RWPE1 (cell line): ENCODE measurements at regions not wholly inside any gene's neighbourhood (a gene's known extent, or its start where the extent isn't known, plus 50 kb on each side); places are given as distances from the start of the nearest gene placed in this dataset.

Experiments used
- CTCF ChIA-PET: fragments of 350-600 bp; sonication (Branson Sonifier 250); formaldehyde crosslinking; extraction: SDS; loops from one replicate; lab custom pipeline; 2021; lab: Yijun Ruan, JAX
- POLR2A ChIA-PET: fragments of 400-600 bp; formaldehyde crosslinking; extraction: SDS; loops from one replicate; lab custom pipeline; 2020; ENCODE audit warnings: antibody characterized with exemption; ENCODE audit not compliant: low non-redundant PET; lab: Yijun Ruan, JAX
- DNase-seq: peaks from one replicate; pipeline ENCODE4 v3.0.0; 2012; ENCODE audit warnings: low spot score
- H3K27ac ChIP-seq: fragments of 450-650 bp; 2 replicates; pipeline ENCODE4 v1.5.1; 2017
- CTCF ChIP-seq: fragments of 450-650 bp; conservative IDR thresholded peaks from 2 replicates; pipeline ENCODE4 v1.5.1; 2017; ENCODE audit warnings: low read depth, mild to moderate bottlenecking

DNA sequence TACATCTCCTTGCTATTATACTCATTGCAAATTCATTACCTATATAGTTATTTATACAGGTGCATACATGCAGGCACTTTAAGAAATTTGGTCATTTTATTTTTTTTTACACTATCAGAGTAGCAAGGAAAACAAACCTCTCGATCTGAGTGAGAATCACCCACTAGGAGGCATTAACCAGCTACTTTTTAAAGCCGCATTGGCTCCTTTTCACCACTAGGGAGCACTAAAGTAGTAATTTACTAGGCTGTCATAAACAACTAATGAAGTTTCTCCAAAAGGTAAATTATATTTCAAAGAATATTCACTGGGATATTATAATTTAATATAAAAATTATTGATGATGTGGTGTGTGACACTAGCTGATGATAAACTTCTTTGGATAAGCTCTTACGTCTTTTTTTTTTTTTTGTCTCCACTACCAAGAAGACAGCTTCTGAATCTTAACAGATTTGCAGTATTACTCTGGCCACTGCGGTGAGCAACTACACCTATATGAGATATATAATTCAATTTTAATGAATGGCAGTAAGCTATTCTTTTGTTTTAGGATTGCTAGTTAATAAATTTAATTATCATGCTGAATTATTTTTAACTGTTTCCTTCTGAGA, 101.9 kb downstream of the NOL4 start:
- POLR2A ChIA-PET, result no interaction called here
- TF ChIP-seq CTCF, result peak; percentile 79
- H3K27ac ChIP-seq, result no peak overlapping the region
- CTCF ChIA-PET, result interaction anchor here (0.7 to 1.0 kb wide), 5 partner anchors 14 to 665 kb away, joined by 3 read pairs; no protein-coding TSS in a partner anchor
- DNase-seq, result peak; percentile 16

DNA sequence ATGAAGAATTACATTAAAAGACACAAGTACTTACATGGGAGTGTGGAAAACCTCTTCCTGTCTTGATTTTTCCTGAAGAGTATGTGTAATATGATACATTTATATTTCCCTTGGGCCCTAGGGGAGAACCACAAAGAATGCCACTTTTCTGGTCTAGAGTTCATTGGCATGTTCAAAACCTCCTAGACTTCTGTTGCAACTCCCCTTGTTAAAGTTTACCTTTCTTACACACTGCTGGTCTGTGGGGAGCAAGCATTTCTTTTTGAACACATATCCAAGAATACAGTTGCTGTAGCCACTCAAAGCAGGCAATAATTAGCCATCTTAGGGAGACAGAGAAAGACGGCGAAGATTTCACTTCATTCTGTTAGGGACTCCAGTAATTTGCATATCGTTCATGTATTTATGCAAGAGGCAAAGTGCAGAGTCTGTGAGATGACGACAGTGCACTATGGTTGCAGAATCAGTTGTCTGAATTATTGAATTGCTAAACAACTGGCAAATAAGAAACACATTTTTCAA, 103.5 kb downstream of the NOL4 start:
- ChIA-PET POLR2A (no interaction called here), CTCF (no interaction called here)
- DNase-seq, result peak; percentile 10
- TF ChIP-seq CTCF, result no peak
- H3K27ac ChIP-seq, result no peak overlapping the region

- ChIA-PET CTCF (no interaction called here), POLR2A (no interaction called here)
- no peak for TF ChIP-seq CTCF
- DNase-seq, result no peak
- no peak overlapping the region for H3K27ac ChIP-seq
Measured at GRCh38 chr18:34120294-34120693, 104.4 kb downstream of the NOL4 start.

GRCh38 chr18:34117319-34117718, 107.4 kb downstream of the NOL4 start:
- ChIA-PET CTCF (no interaction called here), POLR2A (no interaction called here)
- DNase-seq, result no peak
- TF ChIP-seq CTCF, result no peak
- no peak overlapping the region for H3K27ac ChIP-seq

GRCh38 chr18:34115409-34116081, 109.2 kb downstream of the NOL4 start:
- DNase-seq, result no peak
- H3K27ac ChIP-seq, result no peak overlapping the region
- no peak for TF ChIP-seq CTCF
- ChIA-PET CTCF (no interaction called here), POLR2A (no interaction called here)

DNA sequence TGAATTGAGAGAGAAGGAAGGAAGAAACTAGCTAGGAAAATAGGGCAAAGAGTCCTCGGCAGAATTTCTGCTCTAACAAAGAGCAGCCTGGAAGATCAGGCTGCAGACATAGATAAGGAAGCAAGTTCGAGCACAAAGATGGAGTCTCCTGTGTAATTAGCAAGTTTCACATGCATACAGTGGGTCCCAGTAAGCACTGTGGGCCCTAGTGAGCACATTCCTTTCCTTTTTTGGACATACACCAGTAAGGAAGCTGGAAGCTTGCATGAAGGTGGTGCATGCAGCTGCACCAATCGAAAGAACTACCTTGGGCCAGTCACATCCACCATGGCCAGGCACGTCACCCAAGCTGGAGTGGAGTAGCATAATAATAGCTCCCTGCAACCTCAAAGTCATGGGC, 109.7 kb downstream of the NOL4 start:
- no peak for TF ChIP-seq CTCF
- DNase-seq, result no peak
- POLR2A ChIA-PET, result no interaction called here
- H3K27ac ChIP-seq, result no peak overlapping the region
- CTCF ChIA-PET, result no interaction called here
